Fibroblast of lung (primary cell): ENCODE measurements at regions not wholly inside any gene's neighbourhood (a gene's known extent, or its start where the extent isn't known, plus 50 kb on each side); places are given as distances from the start of the nearest gene placed in this dataset.

ENCODE experiments used
- DNase-seq, 2 donors: peaks; one replicate each; pipeline versions ENCODE4 v3.0.0 to v3.0.0-alpha.2; 2010; ENCODE audit warnings: low read depth in 2 of 2
- H2AFZ ChIP-seq: 2 replicates; pipeline ENCODE4 v1.5.1; 2012; ENCODE audit warnings: low read length, control low read depth, inconsistent platforms
- H3K27ac ChIP-seq: 2 replicates; pipeline ENCODE4 v1.5.1; 2011; ENCODE audit warnings: low read length, control low read depth; ENCODE audit not compliant: insufficient read depth
- H3K27me3 ChIP-seq: 2 replicates; pipeline ENCODE4 v1.5.1; 2011; ENCODE audit warnings: mild to moderate bottlenecking, low read length; ENCODE audit not compliant: control insufficient read depth, insufficient read depth
- H3K36me3 ChIP-seq: 2 replicates; pipeline ENCODE4 v1.5.1; 2011; ENCODE audit warnings: low read length; ENCODE audit not compliant: control insufficient read depth, insufficient read depth
- H3K4me1 ChIP-seq: 2 replicates; pipeline ENCODE4 v1.5.1; 2011; ENCODE audit warnings: low read length; ENCODE audit not compliant: control insufficient read depth, insufficient read depth; ENCODE audit errors: extremely low read depth
- H3K4me2 ChIP-seq: 2 replicates; pipeline ENCODE4 v1.5.1; 2011; ENCODE audit warnings: low read length, control low read depth; ENCODE audit not compliant: insufficient read depth; ENCODE audit errors: extremely low read depth
- H3K4me3 ChIP-seq, 4 experiments: fragments of 200-600 bp in 1 of 4; sonication (generic) in 1 of 4; replicated peaks in 1 of 4; 2 replicates each; pipeline ENCODE4 v1.5.1; 2011 to 2016; ENCODE audit warnings: low read length in 4 of 4, low read depth in 3 of 4, mild to moderate bottlenecking in 3 of 4, control low read depth in 2 of 4, inconsistent platforms in 1 of 4, mixed read lengths in 1 of 4; ENCODE audit not compliant: insufficient read depth in 1 of 4; ENCODE audit errors: control extremely low read depth in 1 of 4
- H3K79me2 ChIP-seq: 2 replicates; pipeline ENCODE4 v1.5.1; 2012; ENCODE audit warnings: mild to moderate bottlenecking, low read length, inconsistent platforms; ENCODE audit not compliant: control insufficient read depth, insufficient read depth
- H3K9ac ChIP-seq: 2 replicates; pipeline ENCODE4 v1.5.1; 2011; ENCODE audit warnings: mild to moderate bottlenecking, low read length, control low read depth; ENCODE audit not compliant: insufficient read depth
- H3K9me3 ChIP-seq: 2 replicates; pipeline ENCODE4 v1.5.1; 2012; ENCODE audit warnings: low read depth, low read length; ENCODE audit not compliant: control insufficient read depth, insufficient read depth
- H4K20me1 ChIP-seq: 2 replicates; pipeline ENCODE4 v1.5.1; 2011; ENCODE audit warnings: low read length; ENCODE audit not compliant: control insufficient read depth, insufficient read depth; ENCODE audit errors: extremely low read depth
- CTCF ChIP-seq, 2 donors: IDR thresholded peaks in 1 of 2; conservative IDR thresholded peaks in 1 of 2; 1 replicate in 1 of 2; 2 replicates in 1 of 2; pipeline ENCODE4 v1.5.1; 2011 to 2012; ENCODE audit warnings: low read length in 2 of 2, control low read depth in 1 of 2, inconsistent platforms in 1 of 2, low read depth in 1 of 2, mild to moderate bottlenecking in 1 of 2
- EZH2 ChIP-seq: IDR thresholded peaks from 2 replicates; pipeline ENCODE4 v1.5.1; 2012; ENCODE audit warnings: low read length, control low read depth, mild to moderate bottlenecking; ENCODE audit errors: missing control alignments

GRCh38 chr14:101435546-101435945 lies 125.7 kb upstream of the DIO3 start:
- H3K4me3 ChIP-seq: no peak overlapping the region
- DNase-seq: no peak
- H4K20me1 ChIP-seq: no peaks in the 10 kb centered on the region
- no peak overlapping the region for H2AFZ ChIP-seq
- H3K9me3 ChIP-seq: no peaks in the 10 kb centered on the region
- H3K4me2 ChIP-seq: no peak overlapping the region
- no peak overlapping the region for H3K27ac ChIP-seq
- no peaks in the 10 kb centered on the region for H3K4me1 ChIP-seq
- no peaks in the 10 kb centered on the region for H3K27me3 ChIP-seq
- no peaks in the 10 kb centered on the region for H3K36me3 ChIP-seq
- TF ChIP-seq EZH2 (no peak), CTCF (conservative IDR thresholded peaks at IDR 0.05 in 1 of 2, IDR thresholded peaks at IDR 0.05 in 1 of 2; ENCODE audit: low read depth in 1 of 2, low read length in 2 of 2) (no peak)
- no peaks in the 10 kb centered on the region for H3K79me2 ChIP-seq
- no peak overlapping the region for H3K9ac ChIP-seq

- no peaks in the 10 kb centered on the region for H4K20me1 ChIP-seq
- H3K27ac ChIP-seq: no peak overlapping the region
- H3K9me3 ChIP-seq: no peaks in the 10 kb centered on the region
- H3K4me1 ChIP-seq: no peaks in the 10 kb centered on the region
- no peaks in the 10 kb centered on the region for H3K27me3 ChIP-seq
- H3K79me2 ChIP-seq: no peaks in the 10 kb centered on the region
- no peak overlapping the region for H3K4me2 ChIP-seq
- no peak overlapping the region for H3K4me3 ChIP-seq
- no peaks in the 10 kb centered on the region for H3K36me3 ChIP-seq
- TF ChIP-seq CTCF (conservative IDR thresholded peaks at IDR 0.05 in 1 of 2, IDR thresholded peaks at IDR 0.05 in 1 of 2; ENCODE audit: low read depth in 1 of 2, low read length in 2 of 2): no peak
- TF ChIP-seq EZH2: no peak
- H3K9ac ChIP-seq: no peak overlapping the region
- DNase-seq: no peak
- H2AFZ ChIP-seq: no peak overlapping the region
Measured at GRCh38 chr14:101439023-101439422, 122.3 kb upstream of the DIO3 start.

GRCh38 chr14:101440496-101440895 lies 120.8 kb upstream of the DIO3 start:
- TF ChIP-seq EZH2 (no peak), CTCF (conservative IDR thresholded peaks at IDR 0.05 in 1 of 2, IDR thresholded peaks at IDR 0.05 in 1 of 2; ENCODE audit: low read depth in 1 of 2, low read length in 2 of 2) (no peak)
- no peak overlapping the region for H3K4me3 ChIP-seq
- H3K4me1 ChIP-seq: no peaks in the 10 kb centered on the region
- no peak overlapping the region for H3K4me2 ChIP-seq
- H3K9me3 ChIP-seq: no peaks in the 10 kb centered on the region
- H3K9ac ChIP-seq: no peak overlapping the region
- no peak overlapping the region for H3K27ac ChIP-seq
- H3K27me3 ChIP-seq: no peaks in the 10 kb centered on the region
- no peaks in the 10 kb centered on the region for H3K79me2 ChIP-seq
- DNase-seq: no peak
- H2AFZ ChIP-seq: no peak overlapping the region
- H3K36me3 ChIP-seq: no peaks in the 10 kb centered on the region
- H4K20me1 ChIP-seq: no peaks in the 10 kb centered on the region
